NCI-H1694 treated with DMSO at 0.1 percent for 48 hours (cell line): ENCODE measurements at regions not wholly inside any gene's neighbourhood (a gene's known extent, or its start where the extent isn't known, plus 50 kb on each side); places are given as distances from the start of the nearest gene placed in this dataset.
"Not testable (repeated sequence)": the region's sequence is repeated elsewhere in the genome, so short reads cannot be mapped to it uniquely, and the experiment has no call there.

Source experiments
- DNase-seq: peaks from one replicate; lab custom pipeline; 2025; lab: John Stamatoyannopoulos, UW

GRCh38 chr6:67766057-67766456 lies 869.0 kb upstream of the ADGRB3 start:
- DNase-seq = no peak

- DNase-seq = no peak
Measured at GRCh38 chr6:67759001-67759400, 876.1 kb upstream of the ADGRB3 start.

GRCh38 chr6:67757465-67758033 lies 877.5 kb upstream of the ADGRB3 start:
- DNase-seq = no peak

- no peak for DNase-seq
Measured at GRCh38 chr6:67748521-67748920, 886.6 kb upstream of the ADGRB3 start.

DNA sequence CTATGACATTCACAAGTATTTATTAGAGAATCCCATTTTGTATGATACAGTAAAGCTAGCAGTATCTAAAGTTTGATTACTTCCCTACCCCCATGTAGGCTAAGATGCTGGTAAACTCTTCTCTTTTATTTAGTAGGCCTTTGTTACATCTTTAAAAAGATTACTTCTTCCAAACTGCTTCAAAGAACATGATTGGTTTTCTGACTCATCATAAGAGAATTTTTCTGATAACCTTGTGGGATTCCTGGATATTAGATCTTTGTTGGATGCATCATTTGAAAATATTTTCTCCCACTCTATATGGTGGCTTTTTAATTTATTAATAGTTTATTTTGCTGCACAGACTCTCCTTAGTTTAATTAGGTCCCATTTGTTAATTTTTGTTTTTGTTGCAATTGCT lies 898.3 kb upstream of the ADGRB3 start:
- DNase-seq = no peak

GRCh38 chr6:67736161-67736560 lies 898.9 kb upstream of the ADGRB3 start:
- DNase-seq = no peak

GRCh38 chr6:67735623-67736022 lies 899.5 kb upstream of the ADGRB3 start:
- DNase-seq = no peak

GRCh38 chr6:67722861-67723261 lies 912.2 kb upstream of the ADGRB3 start:
- DNase-seq = no peak

DNA sequence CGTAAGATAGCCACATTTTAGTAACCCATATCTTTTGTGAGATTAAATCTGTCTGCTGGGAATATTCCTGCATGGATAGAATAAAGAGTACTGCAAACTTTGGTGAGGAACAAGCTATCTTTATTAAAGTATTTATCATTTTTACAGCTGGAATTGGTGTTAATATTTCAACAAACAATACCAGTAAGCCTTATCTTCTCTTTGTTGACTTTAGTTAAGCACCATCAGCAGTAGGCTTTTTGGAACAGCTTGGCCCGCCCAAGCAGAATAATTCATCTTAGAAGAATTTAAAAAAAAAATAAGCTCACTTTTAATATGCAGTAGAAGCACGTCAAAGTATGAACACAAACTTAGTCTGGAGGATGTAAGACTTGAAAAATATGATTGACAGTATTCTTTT lies 917.8 kb upstream of the ADGRB3 start:
- DNase-seq = no peak

GRCh38 chr6:67706388-67706787 lies 928.7 kb upstream of the ADGRB3 start:
- DNase-seq = no peak

GRCh38 chr6:67698534-67698933 lies 936.5 kb upstream of the ADGRB3 start:
- DNase-seq = no peak

DNA sequence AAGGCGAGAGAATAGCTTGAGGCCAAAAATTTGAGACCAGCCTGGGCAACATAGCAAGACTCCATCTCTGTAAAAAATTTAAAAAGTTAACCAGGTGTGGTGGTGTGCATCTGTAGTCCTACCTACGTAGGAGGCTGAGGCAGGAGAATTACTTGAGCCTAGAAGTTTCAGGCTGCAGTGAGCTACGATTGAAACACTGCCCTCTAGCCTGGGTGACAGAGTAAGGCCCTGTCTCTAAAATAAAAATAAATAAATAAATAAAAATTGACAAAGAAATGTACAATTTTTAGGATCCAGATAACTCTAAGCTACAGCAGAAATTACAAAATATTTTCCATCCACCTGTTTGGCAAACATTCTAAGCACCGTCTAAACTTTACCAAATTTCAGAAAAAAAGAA lies 941.0 kb upstream of the ADGRB3 start:
- DNase-seq = no peak

- DNase-seq = no peak
Measured at GRCh38 chr6:67689329-67689728, 945.8 kb upstream of the ADGRB3 start.

DNA sequence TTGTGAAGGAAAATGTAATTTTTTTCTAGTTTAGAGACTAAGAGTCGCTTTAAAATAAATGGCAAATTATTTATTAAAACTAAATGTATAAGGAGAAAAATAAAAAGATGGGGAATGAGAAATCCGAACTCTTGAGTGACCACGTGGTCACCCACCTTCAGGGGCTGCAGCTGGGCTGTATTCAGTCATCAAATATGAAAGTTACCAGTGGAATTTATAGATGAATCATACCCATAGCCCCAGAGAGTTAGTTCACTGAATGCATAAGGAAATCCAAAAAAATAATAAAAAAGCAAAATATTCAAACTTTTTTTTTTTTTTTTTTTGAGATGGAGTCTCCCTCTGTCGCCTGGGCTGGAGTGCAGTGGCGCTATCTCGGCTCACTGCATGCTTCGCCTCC lies 947.7 kb upstream of the ADGRB3 start:
- DNase-seq = no peak

DNA sequence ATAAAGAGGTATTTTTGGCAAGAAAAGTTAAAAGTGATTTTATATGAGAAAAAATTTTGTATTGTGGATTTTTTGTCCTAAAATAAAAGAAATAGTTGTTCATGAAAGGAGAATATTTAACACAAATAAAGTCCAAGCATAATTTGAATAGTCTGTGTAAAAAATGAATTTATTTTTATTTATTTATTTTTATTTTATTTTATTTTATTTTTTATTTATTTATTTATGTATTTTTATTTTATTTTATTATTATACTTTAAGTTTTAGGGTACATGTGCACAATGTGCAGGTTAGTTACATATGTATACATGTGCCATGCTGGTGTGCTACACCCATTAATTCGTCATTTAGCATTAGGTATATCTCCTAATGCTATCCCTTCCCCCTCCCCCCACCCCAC lies 948.9 kb upstream of the ADGRB3 start:
- DNase-seq = not testable (repeated sequence)

GRCh38 chr6:67683960-67684359 lies 951.1 kb upstream of the ADGRB3 start:
- no peak for DNase-seq

DNA sequence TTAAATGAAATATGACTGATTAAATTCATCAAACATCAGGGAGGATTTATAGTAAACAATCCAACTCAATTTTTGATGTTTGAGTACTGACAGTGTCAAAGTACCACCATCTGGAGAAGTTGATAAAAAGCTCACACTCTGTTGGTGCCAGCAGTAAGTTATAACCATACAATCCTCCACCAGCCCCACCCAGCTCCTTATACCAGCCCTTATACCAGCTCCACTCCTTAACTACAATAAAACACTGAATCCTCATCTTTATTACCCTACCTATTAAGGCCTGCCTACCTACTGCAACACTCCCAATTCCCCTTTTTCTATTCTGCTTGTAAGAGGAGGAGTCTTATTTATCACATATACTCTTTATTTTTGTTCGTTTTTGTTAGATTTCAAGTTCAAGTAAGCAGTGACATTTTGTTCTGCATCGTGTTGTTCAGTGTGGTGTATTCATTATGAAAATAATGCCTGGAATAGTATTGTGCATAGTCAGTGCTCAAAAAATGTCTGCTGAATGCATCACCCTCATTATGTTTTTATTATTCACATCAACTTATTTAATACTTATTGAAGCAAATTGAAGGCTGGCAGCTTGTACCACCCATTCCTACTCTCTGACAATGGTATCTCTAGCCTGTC lies 954.7 kb upstream of the ADGRB3 start:
- no peak for DNase-seq

- DNase-seq = no peak
Measured at GRCh38 chr6:67679566-67680296, 955.4 kb upstream of the ADGRB3 start.

GRCh38 chr6:67676892-67677291 lies 958.2 kb upstream of the ADGRB3 start:
- DNase-seq = no peak

- no peak for DNase-seq
Measured at GRCh38 chr6:67667637-67668422, 967.3 kb upstream of the ADGRB3 start.

DNA sequence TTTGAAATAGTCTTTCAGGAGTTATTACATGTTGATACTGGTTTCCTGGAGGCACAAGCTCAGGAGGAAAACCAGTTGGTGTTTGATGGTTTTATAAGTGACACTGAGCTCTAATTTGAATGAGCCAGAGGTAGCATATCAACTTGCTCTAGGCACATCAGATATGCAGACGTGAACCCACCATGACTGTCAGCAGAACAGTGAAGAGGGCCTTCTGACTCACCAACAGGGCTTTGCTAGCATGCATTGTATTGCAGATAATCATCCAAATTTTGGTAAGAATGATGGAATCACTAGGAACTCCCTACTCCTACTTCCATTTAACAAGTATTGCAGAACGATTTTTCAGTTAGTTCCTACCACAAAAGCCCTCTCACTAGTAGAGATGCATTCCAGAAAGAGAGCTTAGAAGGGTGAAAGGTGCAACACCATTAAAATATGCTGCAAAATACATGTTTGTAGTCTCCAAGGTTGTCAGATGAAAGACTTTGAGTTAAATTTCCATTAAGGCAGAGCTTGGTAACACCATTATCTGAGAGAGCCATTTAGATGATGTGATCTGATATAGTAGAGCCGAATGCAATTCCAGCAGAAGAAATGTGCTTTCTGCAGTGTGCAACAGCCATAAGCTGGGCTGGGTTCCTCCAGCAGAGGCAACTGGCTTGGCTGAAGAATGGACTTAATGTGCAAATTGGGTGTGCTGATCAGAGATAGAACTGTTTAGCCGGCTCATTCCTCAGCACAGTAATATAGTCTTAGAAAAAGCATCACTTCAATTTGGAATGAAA lies 968.7 kb upstream of the ADGRB3 start:
- no peak for DNase-seq

GRCh38 chr6:67664942-67665341 lies 970.1 kb upstream of the ADGRB3 start:
- no peak for DNase-seq
